Neural cell (in vitro differentiated cells): ENCODE measurements at regions not wholly inside any gene's neighbourhood (a gene's known extent, or its start where the extent isn't known, plus 50 kb on each side); places are given as distances from the start of the nearest gene placed in this dataset.

ENCODE experiments used
- H2AFZ ChIP-seq: fragments of 200-600, 300-800 bp; sonication (generic), shearing (Covaris generic); 2 replicates; pipeline ENCODE4 v1.6.0; 2014; ENCODE audit warnings: low read depth, mild to moderate bottlenecking, antibody characterized with exemption, low read length, moderate library complexity
- H3F3A ChIP-seq: fragments of 200-600 bp; shearing (Covaris generic); 2 replicates; pipeline ENCODE4 v1.6.1; 2016; ENCODE audit warnings: mild to moderate bottlenecking, moderate library complexity, mixed read lengths, antibody characterized with exemption, low read length; ENCODE audit not compliant: insufficient read depth, poor library complexity, severe bottlenecking
- H3K27ac ChIP-seq: fragments of 200-600, 300-800 bp; sonication (generic), shearing (Covaris generic); 2 replicates; pipeline ENCODE4 v1.5.1; 2014; ENCODE audit warnings: mild to moderate bottlenecking, low read length, moderate library complexity
- H3K27me3 ChIP-seq: fragments of 300-800, 200-600 bp; sonication (generic), shearing (Covaris generic); 2 replicates; pipeline ENCODE4 v1.6.0; 2014; ENCODE audit warnings: mild to moderate bottlenecking, low read depth, low read length, moderate library complexity; ENCODE audit not compliant: insufficient read depth
- H3K36me3 ChIP-seq: fragments of 300-800, 200-600 bp; sonication (generic), shearing (Covaris generic); 2 replicates; pipeline ENCODE4 v1.5.1; 2014; ENCODE audit warnings: mild to moderate bottlenecking, antibody characterized with exemption, low read length, moderate library complexity; ENCODE audit not compliant: insufficient read depth
- H3K4me2 ChIP-seq: fragments of 300-800, 200-600 bp; sonication (generic), shearing (Covaris generic); 2 replicates; pipeline ENCODE4 v1.6.0; 2014; ENCODE audit warnings: mild to moderate bottlenecking, low read length
- H3K4me3 ChIP-seq: fragments of 300-800, 200-600 bp; sonication (generic), shearing (Covaris generic); 2 replicates; pipeline ENCODE4 v1.5.1; 2014; ENCODE audit warnings: mild to moderate bottlenecking, low read length, moderate library complexity
- H3K79me2 ChIP-seq: fragments of 200-600 bp; shearing (Covaris generic); replicated peaks from 2 replicates; pipeline ENCODE4 v1.6.0; 2014; ENCODE audit warnings: mild to moderate bottlenecking, low read length, moderate library complexity; ENCODE audit not compliant: insufficient read depth
- H3K9ac ChIP-seq: fragments of 300-800, 200-600 bp; sonication (generic), shearing (Covaris generic); 2 replicates; pipeline ENCODE4 v1.6.1; 2016; ENCODE audit warnings: mild to moderate bottlenecking, low read length, mixed read lengths
- H3K9me2 ChIP-seq: fragments of 200-600 bp; shearing (Covaris generic); 2 replicates; pipeline ENCODE4 v1.6.1; 2016; ENCODE audit warnings: mild to moderate bottlenecking, low read length, mixed read lengths; ENCODE audit not compliant: insufficient read depth
- H3K9me3 ChIP-seq: fragments of 200-600, 300-800 bp; sonication (generic), shearing (Covaris generic); 2 replicates; pipeline ENCODE4 v1.6.1; 2016; ENCODE audit warnings: mild to moderate bottlenecking, mixed run types, low read length, moderate library complexity, mixed read lengths
- H4K20me1 ChIP-seq: fragments of 200-600 bp; shearing (Covaris generic); 2 replicates; pipeline ENCODE4 v1.6.1; 2016; ENCODE audit warnings: mild to moderate bottlenecking, mixed run types; ENCODE audit not compliant: insufficient read depth
- CTCF ChIP-seq: fragments of 450-650 bp; IDR thresholded peaks from 2 replicates; pipeline ENCODE4 v1.5.1; 2014; ENCODE audit warnings: antibody characterized with exemption, mild to moderate bottlenecking, moderate library complexity; ENCODE audit not compliant: poor library complexity, severe bottlenecking
- EP300 ChIP-seq: fragments of 450-650 bp; conservative IDR thresholded peaks from 2 replicates; pipeline ENCODE4 v1.6.1; 2014; ENCODE audit warnings: antibody characterized with exemption, mild to moderate bottlenecking, moderate library complexity; ENCODE audit not compliant: poor library complexity, severe bottlenecking
- EZH2 ChIP-seq: fragments of 200-600, 300-800 bp; shearing (Covaris generic), sonication (generic); IDR thresholded peaks from 2 replicates; pipeline ENCODE4 v1.6.1; 2014; ENCODE audit warnings: antibody characterized with exemption, low read length, borderline replicate concordance, mild to moderate bottlenecking; ENCODE audit not compliant: insufficient read depth, poor library complexity, severe bottlenecking
- MXI1 ChIP-seq: fragments of 450-650 bp; conservative IDR thresholded peaks from 2 replicates; pipeline ENCODE4 v1.6.1; 2014; ENCODE audit warnings: antibody characterized with exemption, mild to moderate bottlenecking; ENCODE audit not compliant: poor library complexity, severe bottlenecking
- POLR2AphosphoS5 ChIP-seq: IDR thresholded peaks from 2 replicates; pipeline ENCODE4 v1.6.1; 2012
- RAD21 ChIP-seq: fragments of 450-650 bp; conservative IDR thresholded peaks from 2 replicates; pipeline ENCODE4 v1.6.1; 2014; ENCODE audit warnings: antibody characterized with exemption, mild to moderate bottlenecking, moderate library complexity
- REST ChIP-seq: IDR thresholded peaks from 2 replicates; pipeline ENCODE4 v1.6.1; 2012; ENCODE audit warnings: borderline replicate concordance
- SMC3 ChIP-seq: fragments of 450-650 bp; conservative IDR thresholded peaks from 2 replicates; pipeline ENCODE4 v1.6.1; 2014; ENCODE audit warnings: antibody characterized with exemption, mild to moderate bottlenecking, moderate library complexity; ENCODE audit not compliant: poor library complexity
- TAF1 ChIP-seq: IDR thresholded peaks from 2 replicates; pipeline ENCODE4 v1.6.1; 2012; ENCODE audit warnings: low read depth

GRCh38 chr10:2079603-2080078 is 342.3 kb upstream of the ADARB2 start:
- Histone ChIP-seq H3K27me3 (no peaks in the 10 kb centered on the region), H3K4me2 (no peak overlapping the region), H3K79me2 (no peaks in the 10 kb centered on the region), H3K9me2 (no peaks in the 10 kb centered on the region), H2AFZ (no peak overlapping the region), H3K36me3 (no peaks in the 10 kb centered on the region), H3K4me3 (no peak overlapping the region), H4K20me1 (no peaks in the 10 kb centered on the region), H3F3A (no peaks in the 10 kb centered on the region), H3K9ac (no peak overlapping the region), H3K27ac (no peak overlapping the region), H3K9me3 (no peaks in the 10 kb centered on the region)
- TF ChIP-seq RAD21 (no peak), POLR2AphosphoS5 (no peak), SMC3 (no peak), EP300 (no peak), EZH2 (no peak), TAF1 (no peak)

- Histone ChIP-seq H3F3A (no peaks in the 10 kb centered on the region), H3K36me3 (no peaks in the 10 kb centered on the region), H2AFZ (no peak overlapping the region), H4K20me1 (no peaks in the 10 kb centered on the region), H3K4me3 (no peak overlapping the region), H3K79me2 (no peaks in the 10 kb centered on the region), H3K4me2 (no peak overlapping the region), H3K27ac (no peak overlapping the region), H3K9me3 (no peaks in the 10 kb centered on the region), H3K9me2 (no peaks in the 10 kb centered on the region), H3K9ac (no peak overlapping the region), H3K27me3 (no peaks in the 10 kb centered on the region)
- TF ChIP-seq REST, result no peak
- no peak for TF ChIP-seq EZH2
- no peak for TF ChIP-seq CTCF
Observed at GRCh38 chr10:2077231-2077630, 339.9 kb upstream of the ADARB2 start.

- Histone ChIP-seq H3K27me3 (no peaks in the 10 kb centered on the region), H2AFZ (no peak overlapping the region), H3K9me3 (no peaks in the 10 kb centered on the region), H3K36me3 (no peaks in the 10 kb centered on the region), H3K4me3 (no peak overlapping the region), H3K79me2 (no peaks in the 10 kb centered on the region), H3F3A (no peaks in the 10 kb centered on the region), H3K9ac (no peak overlapping the region), H3K9me2 (no peaks in the 10 kb centered on the region), H3K27ac (no peak overlapping the region), H3K4me2 (no peak overlapping the region), H4K20me1 (no peaks in the 10 kb centered on the region)
- TF ChIP-seq RAD21 (no peak), EZH2 (no peak), REST (no peak), TAF1 (no peak), CTCF (no peak), EP300 (no peak), SMC3 (no peak), MXI1 (no peak), POLR2AphosphoS5 (no peak)
Observed at GRCh38 chr10:2076528-2076927, 339.2 kb upstream of the ADARB2 start.
